ENCODE measurements at regions not wholly inside any gene's neighbourhood (a gene's known extent, or its start where the extent isn't known, plus 50 kb on each side); places are given as distances from the start of the nearest gene placed in this dataset.

DNA sequence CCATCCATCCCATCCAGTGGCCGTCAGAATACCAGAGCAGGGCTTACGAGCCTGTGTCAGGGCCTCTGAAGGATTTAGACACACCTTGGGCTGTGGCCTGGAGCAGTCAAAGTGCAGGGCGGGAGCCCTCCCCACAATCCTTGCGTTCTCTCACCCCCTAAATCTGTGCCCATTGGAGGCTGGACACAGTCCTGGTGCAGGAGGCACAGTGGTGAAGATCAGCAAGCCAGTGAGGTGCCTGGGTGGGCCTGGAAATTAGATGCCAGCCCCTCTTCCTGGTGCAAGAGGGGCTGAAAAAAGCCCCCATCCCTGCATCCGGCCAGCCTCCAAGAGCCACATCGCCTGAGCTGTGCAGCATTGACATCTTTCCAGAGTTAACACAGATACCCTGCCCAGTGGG lies 1045.8 kb downstream of the TBC1D22A start:
- no peak for DNase-seq (ENCODE audit: low read depth in 2 of 3, low spot score in 2 of 3)

- DNase-seq (ENCODE audit: low read depth in 2 of 3, low spot score in 2 of 3), result no peak
Measured at GRCh38 chr22:47807506-47807905, 1045.1 kb downstream of the TBC1D22A start.

DNA sequence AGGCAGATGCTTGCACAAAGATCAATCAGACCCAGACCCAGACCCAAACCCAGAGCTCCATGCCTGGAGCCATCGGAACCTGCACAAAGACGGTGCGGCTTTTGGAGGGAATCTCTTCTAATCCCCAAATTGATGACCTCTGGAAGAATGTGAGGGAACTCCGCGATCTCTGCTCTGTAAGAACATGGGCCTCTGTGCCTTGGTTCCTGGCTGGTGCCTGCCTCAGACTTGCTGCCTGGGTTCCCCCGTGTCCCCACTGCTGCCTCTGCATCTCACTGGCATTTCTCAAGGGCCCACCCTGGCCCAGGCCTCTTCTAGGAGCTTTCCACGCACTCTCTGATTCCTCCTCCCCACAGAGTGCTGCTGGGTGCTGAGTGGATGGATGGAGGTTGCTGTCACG lies 1044.4 kb downstream of the TBC1D22A start:
- DNase-seq (ENCODE audit: low read depth in 2 of 3, low spot score in 2 of 3), result no peak

GRCh38 chr22:47805394-47805935 lies 1043.0 kb downstream of the TBC1D22A start:
- no peak for DNase-seq (ENCODE audit: low read depth in 2 of 3, low spot score in 2 of 3)

GRCh38 chr22:47804281-47804680 lies 1041.8 kb downstream of the TBC1D22A start:
- DNase-seq (ENCODE audit: low read depth in 2 of 3, low spot score in 2 of 3), result no peak

- no peak for DNase-seq (ENCODE audit: low read depth in 2 of 3, low spot score in 2 of 3)
Measured at GRCh38 chr22:47802421-47802820, 1040.0 kb downstream of the TBC1D22A start.

DNA sequence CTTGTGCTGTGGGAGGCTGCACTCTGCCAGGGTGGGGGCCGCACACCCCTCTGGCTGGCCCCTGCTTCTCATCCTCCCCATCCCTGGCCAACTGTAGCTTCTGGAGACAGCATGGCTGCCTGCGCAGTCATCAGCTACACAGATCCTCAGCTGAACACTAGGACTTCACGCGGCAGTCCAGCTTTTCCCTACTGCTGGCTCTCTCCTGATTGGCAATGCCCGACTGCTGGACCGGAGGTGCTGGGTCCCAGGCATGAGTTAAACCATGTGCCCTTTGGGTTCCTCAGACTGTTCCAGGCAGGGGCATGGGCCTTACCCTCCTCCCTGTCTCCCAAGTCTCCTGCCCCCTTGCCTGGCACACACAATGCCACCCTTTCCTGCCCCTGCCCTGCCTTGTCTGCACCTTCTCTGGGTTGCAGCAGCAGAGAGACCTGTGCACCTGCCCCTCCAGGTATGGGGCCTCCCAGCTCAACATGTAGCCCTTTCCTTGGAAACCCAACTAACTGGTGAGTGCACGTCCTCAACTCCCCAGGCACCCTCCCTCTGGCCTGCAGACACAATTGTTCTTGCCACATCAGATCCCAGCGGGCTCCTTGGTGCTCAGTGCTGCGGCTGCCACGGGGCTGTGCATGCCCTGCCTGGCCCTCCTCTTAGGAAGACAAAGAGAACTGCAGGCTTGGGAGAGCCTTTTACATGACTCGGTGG lies 1039.2 kb downstream of the TBC1D22A start:
- no peak for DNase-seq (ENCODE audit: low read depth in 2 of 3, low spot score in 2 of 3)

- no peak for DNase-seq (ENCODE audit: low read depth in 2 of 3, low spot score in 2 of 3)
Measured at GRCh38 chr22:47798229-47798628, 1035.8 kb downstream of the TBC1D22A start.

DNA sequence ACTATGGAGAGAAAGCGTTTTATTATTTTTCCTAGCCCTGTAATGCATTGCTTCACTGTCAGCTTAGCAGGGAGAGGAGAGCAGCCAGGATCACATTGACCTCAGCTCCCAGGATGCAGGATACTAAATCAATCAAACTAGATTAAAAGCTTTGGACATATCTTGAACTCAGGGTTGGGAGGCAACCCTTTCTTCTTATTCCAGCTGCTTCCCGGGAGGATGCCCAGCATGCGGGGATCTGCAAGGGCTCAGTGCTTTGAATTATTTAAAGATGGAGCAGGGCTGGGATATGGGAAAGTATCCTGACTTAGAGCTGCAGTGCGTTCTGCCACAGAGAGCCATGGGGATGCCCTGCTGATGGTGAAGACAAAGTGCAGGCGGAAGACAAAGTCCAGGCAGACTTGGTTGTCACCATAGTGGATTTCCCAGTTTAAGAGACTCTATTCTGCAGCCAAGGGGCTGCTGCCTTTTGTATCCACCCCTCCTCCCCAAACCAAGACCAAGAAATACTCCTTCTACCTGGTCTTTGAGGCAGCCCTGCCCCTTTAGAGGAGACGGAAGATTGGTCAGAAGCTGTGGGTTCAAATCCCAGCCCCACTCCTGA lies 1035.0 kb downstream of the TBC1D22A start:
- no peak for DNase-seq (ENCODE audit: low read depth in 2 of 3, low spot score in 2 of 3)

GRCh38 chr22:47796128-47796908 lies 1033.9 kb downstream of the TBC1D22A start:
- no peak for DNase-seq (ENCODE audit: low read depth in 2 of 3, low spot score in 2 of 3)

DNA sequence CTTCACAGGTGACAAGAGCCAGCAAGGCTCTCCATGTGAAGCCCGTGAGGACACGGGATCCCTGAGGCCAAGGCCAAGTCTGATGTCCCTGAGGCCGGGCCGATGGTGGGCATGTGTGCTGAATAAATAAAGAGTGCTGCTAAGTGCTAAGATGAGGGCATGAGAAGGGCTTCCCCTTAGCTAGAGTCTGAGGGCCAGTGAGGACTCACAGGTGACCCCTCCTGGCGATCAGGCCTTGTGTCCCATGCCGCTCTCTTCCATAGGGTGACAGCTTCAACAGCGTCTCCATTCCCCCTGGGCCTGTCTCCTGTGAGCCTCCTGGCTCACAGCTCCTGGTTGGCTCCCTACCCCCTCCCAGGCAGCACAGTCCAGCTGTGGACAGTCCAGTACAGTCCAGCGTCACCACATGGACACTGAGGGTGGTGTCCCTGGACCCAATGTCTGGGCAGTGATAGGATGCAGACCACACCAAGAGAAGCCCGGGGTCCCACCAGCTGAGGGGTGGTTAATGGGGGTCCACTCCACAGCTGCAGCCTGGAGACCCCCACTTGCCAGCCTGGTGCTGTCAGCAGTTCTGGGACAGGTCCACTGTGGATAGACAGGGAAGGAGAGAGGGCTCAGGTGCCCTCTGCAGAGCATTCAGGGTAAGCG lies 1033.2 kb downstream of the TBC1D22A start:
- DNase-seq (ENCODE audit: low read depth in 2 of 3, low spot score in 2 of 3), result no peak

DNA sequence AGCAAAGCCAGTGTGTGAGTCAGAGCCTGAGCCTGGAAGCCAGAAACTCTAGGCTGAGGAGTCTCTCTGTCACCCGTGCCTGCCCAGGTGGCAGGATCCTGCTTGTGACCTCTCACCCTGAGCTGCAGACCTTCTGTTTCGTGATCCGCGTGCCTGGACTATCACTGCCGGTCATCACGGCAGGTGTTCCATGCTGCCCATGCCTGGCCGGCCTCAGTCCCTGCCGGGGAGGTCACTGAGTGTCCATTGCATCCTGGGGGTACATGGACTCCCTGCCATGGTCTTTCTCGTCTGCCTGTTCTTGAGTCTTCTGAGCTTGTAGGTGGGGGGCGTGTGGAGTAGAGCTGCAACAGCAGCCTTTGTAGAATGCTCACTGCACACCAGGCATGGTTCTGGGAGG lies 1032.4 kb downstream of the TBC1D22A start:
- no peak for DNase-seq (ENCODE audit: low read depth in 2 of 3, low spot score in 2 of 3)

DNA sequence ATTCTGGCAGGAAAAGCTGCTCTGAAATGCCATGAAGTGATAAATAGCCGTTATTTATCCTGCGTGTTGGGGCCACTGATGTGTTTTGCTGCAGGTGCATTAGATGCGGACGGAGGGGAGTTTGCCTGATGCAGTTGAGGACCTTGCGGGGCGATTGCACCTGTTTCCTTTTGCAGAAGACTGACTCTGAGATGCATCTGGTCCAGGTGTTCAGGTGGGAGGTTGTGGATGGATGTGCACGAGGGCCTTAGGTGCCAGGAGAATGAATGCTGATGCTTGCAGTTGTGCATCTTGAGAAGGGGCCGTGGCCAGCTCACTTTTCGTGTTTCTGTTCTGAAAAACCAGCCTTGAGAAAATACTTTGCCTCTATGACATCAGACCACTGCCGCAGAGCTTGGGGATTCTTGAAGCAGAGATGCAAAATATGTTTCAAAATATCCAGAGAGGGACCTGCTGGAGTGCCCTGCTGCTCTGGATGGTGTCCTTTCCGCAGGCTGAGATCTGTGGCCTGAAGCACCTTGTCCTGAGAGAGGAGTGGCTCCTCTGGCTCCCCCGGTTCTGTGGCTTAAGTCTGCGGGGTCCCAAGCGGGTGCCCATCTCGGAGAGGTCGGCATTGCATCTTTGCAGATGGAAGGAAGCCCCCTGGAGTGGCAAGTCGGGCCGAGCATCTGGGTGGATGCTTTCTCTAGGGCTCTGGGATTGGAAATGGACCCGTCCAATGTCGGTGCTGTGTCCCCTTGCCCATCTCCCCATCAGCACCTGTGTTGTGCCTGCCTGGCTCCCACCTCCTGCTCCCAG lies 1031.1 kb downstream of the TBC1D22A start:
- DNase-seq (ENCODE audit: low read depth in 2 of 3, low spot score in 2 of 3), result no peak

DNA sequence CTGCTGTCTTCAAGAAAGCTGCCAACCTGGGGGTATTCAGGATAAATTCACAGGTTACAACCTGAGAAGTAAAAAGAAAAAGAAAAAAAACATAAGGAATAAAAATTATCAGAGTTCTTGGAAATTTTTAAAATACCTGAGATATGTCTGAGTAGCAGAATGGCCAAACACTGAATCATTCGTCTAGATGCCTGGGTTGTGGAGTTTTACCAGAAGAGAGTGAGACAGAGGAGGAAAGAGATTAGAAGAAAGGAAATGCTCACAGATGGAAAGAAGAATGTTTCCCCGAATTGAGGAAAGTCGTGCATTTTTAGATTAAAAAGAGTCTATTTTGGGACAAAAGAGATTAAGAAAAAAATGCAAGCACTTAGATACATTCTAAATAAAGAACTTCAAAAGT lies 1026.7 kb downstream of the TBC1D22A start:
- DNase-seq (ENCODE audit: low read depth in 2 of 3, low spot score in 2 of 3), result no peak

GRCh38 chr22:47788461-47788860 lies 1026.0 kb downstream of the TBC1D22A start:
- DNase-seq (ENCODE audit: low read depth in 2 of 3, low spot score in 2 of 3), result no peak

GRCh38 chr22:47787501-47788227 lies 1025.2 kb downstream of the TBC1D22A start:
- DNase-seq (ENCODE audit: low read depth in 2 of 3, low spot score in 2 of 3), result no peak

DNA sequence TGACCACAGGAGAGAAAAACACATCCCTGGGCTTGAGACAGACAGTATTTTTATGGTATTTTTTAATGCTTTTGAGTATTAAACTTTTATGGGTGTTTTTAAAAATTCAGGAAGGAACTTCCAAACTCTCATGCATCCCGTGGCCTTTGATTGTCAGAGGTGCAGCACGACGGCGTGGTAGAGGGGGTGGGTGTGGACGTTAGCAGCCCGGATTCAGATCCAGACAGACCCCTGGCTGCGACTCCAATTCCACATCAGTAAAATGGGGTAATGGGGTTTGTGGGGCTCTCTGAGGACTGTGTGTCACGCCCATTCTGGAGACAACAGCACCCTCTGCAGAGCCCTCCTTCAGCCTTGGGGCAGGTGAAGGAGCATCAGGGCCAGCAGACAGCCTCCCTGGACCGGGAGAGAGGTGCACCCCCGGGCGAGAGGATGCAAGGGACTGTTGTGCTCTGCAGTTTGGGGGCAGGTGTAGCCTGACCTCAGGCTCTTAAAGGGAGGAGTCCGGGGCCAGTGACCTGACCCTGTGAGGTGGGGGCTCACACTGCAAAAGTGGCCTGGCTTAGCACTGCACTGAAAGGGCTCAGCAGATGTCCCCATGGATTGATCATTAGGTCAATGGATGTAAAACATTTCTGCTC lies 1024.3 kb downstream of the TBC1D22A start:
- DNase-seq (ENCODE audit: low read depth in 2 of 3, low spot score in 2 of 3), result no peak

DNA sequence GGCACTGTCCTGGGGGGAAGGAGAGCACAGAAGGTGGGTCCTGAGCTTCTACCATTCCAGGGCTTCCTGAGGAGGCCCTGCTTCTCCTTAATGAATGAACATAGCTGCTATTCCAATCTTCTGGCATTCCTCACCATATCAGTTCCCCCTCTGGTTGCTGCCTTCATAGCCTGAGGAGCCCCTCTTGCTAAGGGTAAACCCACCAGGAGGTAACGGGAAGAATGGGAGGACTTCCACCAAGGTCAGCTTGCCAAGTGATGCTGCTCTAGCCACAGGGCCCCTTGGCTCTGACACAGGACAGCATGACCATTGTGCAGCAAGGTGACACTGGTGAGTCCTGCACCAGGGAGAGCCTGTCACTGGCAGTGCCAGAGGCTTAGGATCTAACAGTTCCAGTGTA lies 1022.5 kb downstream of the TBC1D22A start:
- DNase-seq (ENCODE audit: low read depth in 2 of 3, low spot score in 2 of 3), result no peak

- DNase-seq (ENCODE audit: low read depth in 2 of 3, low spot score in 2 of 3), result no peak
Measured at GRCh38 chr22:47784367-47784983, 1022.0 kb downstream of the TBC1D22A start.

Measured in activated CD8-positive, alpha-beta memory T cell treated with anti-CD3 and anti-CD28 coated beads for 48 hours (primary cell).